PC-9 (cell line): ENCODE measurements at regions not wholly inside any gene's neighbourhood (a gene's known extent, or its start where the extent isn't known, plus 50 kb on each side); places are given as distances from the start of the nearest gene placed in this dataset.

Experiments used
- EZH2 ChIP-seq: fragments of 200-600 bp; sonication (generic); IDR thresholded peaks from 2 replicates; pipeline ENCODE4 v1.8.0; 2017; ENCODE audit warnings: antibody characterized with exemption, low read depth
- TF ChIP-seq, protein P1 (sequence below): fragments of 200-600 bp; sonication (generic); conservative IDR thresholded peaks from 2 replicates; pipeline ENCODE4 v1.6.1; 2017; ENCODE audit warnings: mixed run types, antibody characterized with exemption, mild to moderate bottlenecking, moderate library complexity

DNA sequence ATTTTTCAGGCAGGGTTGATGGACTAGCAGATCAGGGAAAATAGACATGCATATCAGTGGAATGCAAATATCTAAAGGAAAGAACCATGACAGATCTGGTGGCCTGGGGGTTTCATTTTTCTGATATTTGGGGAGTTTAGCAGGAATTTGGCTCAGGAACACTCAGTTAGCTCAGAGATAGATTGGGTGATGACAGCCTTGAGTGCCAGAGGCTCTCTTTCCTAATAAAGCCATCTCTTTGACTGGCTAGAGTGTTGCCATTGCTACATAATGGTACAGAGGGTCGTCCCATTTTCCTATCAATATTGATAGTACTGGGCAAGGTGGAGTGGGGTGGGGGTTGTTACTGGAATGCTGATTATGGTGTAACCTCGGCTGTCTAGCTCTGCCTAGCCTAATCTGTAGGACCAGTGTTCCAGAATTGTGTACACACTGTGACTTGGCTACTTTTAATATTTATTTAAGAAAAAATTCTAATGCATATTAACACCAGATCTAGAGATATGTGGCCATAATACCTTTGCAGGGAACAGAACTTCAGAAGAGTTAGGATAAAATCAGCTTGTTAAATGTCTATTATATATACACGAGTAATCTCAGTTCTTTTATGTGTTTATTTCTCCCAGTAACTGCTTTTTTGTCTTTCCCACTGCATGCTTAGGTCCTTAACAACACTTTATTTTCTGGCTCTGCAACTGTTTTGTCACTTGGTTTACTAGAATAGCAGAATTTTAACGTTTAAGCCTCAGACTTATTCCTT is 145.0 kb upstream of the SPOCK3 start:
- TF ChIP-seq, protein P1, sequence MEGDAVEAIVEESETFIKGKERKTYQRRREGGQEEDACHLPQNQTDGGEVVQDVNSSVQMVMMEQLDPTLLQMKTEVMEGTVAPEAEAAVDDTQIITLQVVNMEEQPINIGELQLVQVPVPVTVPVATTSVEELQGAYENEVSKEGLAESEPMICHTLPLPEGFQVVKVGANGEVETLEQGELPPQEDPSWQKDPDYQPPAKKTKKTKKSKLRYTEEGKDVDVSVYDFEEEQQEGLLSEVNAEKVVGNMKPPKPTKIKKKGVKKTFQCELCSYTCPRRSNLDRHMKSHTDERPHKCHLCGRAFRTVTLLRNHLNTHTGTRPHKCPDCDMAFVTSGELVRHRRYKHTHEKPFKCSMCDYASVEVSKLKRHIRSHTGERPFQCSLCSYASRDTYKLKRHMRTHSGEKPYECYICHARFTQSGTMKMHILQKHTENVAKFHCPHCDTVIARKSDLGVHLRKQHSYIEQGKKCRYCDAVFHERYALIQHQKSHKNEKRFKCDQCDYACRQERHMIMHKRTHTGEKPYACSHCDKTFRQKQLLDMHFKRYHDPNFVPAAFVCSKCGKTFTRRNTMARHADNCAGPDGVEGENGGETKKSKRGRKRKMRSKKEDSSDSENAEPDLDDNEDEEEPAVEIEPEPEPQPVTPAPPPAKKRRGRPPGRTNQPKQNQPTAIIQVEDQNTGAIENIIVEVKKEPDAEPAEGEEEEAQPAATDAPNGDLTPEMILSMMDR: no peak
- no peak for TF ChIP-seq EZH2
